ENCODE measurements at regions not wholly inside any gene's neighbourhood (a gene's known extent, or its start where the extent isn't known, plus 50 kb on each side); places are given as distances from the start of the nearest gene placed in this dataset.

- no peak for DNase-seq (ENCODE audit: low spot score in 2 of 2)
- TF ChIP-seq, protein P1, sequence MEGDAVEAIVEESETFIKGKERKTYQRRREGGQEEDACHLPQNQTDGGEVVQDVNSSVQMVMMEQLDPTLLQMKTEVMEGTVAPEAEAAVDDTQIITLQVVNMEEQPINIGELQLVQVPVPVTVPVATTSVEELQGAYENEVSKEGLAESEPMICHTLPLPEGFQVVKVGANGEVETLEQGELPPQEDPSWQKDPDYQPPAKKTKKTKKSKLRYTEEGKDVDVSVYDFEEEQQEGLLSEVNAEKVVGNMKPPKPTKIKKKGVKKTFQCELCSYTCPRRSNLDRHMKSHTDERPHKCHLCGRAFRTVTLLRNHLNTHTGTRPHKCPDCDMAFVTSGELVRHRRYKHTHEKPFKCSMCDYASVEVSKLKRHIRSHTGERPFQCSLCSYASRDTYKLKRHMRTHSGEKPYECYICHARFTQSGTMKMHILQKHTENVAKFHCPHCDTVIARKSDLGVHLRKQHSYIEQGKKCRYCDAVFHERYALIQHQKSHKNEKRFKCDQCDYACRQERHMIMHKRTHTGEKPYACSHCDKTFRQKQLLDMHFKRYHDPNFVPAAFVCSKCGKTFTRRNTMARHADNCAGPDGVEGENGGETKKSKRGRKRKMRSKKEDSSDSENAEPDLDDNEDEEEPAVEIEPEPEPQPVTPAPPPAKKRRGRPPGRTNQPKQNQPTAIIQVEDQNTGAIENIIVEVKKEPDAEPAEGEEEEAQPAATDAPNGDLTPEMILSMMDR (IDR thresholded peaks at IDR 0.05) = no peak
- TF ChIP-seq POLR2A (IDR thresholded peaks at IDR 0.05) = no peak
- intact Hi-C loops (cut with DNase I; ENCODE audit: low total_unique reads) = no loop called here
- no peak overlapping the region for H3K4me3 ChIP-seq (ENCODE audit: low read depth, poor library complexity, severe bottlenecking)
- 43 to 48% methylated on average over 4 of the region's 4 CpGs for WGBS, 2 donors
Measured at GRCh38 chr21:16532840-16533239, 803.1 kb downstream of the USP25 start.

- TF ChIP-seq, protein P1 (IDR thresholded peaks at IDR 0.05) = no peak
- no peak for TF ChIP-seq POLR2A (IDR thresholded peaks at IDR 0.05)
- intact Hi-C loops (cut with DNase I; ENCODE audit: low total_unique reads) = no loop called here
- no peak for DNase-seq (ENCODE audit: low spot score in 2 of 2)
- no peak overlapping the region for H3K4me3 ChIP-seq (ENCODE audit: low read depth, poor library complexity, severe bottlenecking)
- 25 to 26% methylated on average over 9 of the region's 9 CpGs for WGBS, 2 donors
Measured at GRCh38 chr21:16533692-16534407, 804.1 kb downstream of the USP25 start.

GRCh38 chr21:16534408-16535101 lies 804.8 kb downstream of the USP25 start:
- DNase-seq (ENCODE audit: low spot score in 2 of 2) = peak; percentile 79 to 94
- 17 to 21% methylated on average over 11 of the region's 11 CpGs for WGBS, 2 donors
- H3K4me3 ChIP-seq (ENCODE audit: low read depth, poor library complexity, severe bottlenecking) = no peak overlapping the region
- intact Hi-C loops (cut with DNase I; ENCODE audit: low total_unique reads) = no loop called here
- TF ChIP-seq, protein P1 (IDR thresholded peaks at IDR 0.05) = no peak
- no peak for TF ChIP-seq POLR2A (IDR thresholded peaks at IDR 0.05)

DNA sequence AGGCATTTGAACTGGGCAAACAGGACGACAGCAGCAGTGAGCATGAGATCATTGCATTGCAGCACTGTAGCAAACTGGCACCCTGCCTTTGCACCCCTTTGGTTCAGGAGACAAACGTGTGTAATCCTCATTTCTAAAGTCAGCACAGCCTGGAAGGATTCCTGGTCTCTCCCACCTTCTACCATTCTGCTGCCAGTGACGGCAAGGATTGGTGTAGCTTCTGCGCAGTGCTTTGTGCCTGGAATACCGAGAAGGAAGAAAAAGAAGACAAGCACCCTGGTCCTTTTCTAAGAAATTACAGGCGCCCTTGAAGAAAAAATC lies 805.3 kb downstream of the USP25 start:
- no peak for TF ChIP-seq POLR2A (IDR thresholded peaks at IDR 0.05)
- TF ChIP-seq, protein P1 (IDR thresholded peaks at IDR 0.05) = no peak
- intact Hi-C loops (cut with DNase I; ENCODE audit: low total_unique reads) = no loop called here
- DNase-seq (ENCODE audit: low spot score in 2 of 2) = peak; percentile 87 to 93
- H3K4me3 ChIP-seq (ENCODE audit: low read depth, poor library complexity, severe bottlenecking) = no peak overlapping the region
- 17 to 21% methylated on average over 6 of the region's 6 CpGs for WGBS, 2 donors

GRCh38 chr21:16535626-16536025 lies 805.8 kb downstream of the USP25 start:
- intact Hi-C loops (cut with DNase I; ENCODE audit: low total_unique reads) = no loop called here
- DNase-seq (ENCODE audit: low spot score in 2 of 2) = no peak
- WGBS, 2 donors = 37 to 44% methylated on average over 1 of the region's 1 CpG
- no peak for TF ChIP-seq POLR2A (IDR thresholded peaks at IDR 0.05)
- TF ChIP-seq, protein P1 (IDR thresholded peaks at IDR 0.05) = no peak
- H3K4me3 ChIP-seq (ENCODE audit: low read depth, poor library complexity, severe bottlenecking) = no peak overlapping the region
